Frontal cortex (tissue), 3 donors: ENCODE measurements at regions not wholly inside any gene's neighbourhood (a gene's known extent, or its start where the extent isn't known, plus 50 kb on each side); places are given as distances from the start of the nearest gene placed in this dataset.
"Not testable (repeated sequence)": the region's sequence is repeated elsewhere in the genome, so short reads cannot be mapped to it uniquely, and the experiment has no call there.

Experiments used
- DNase-seq, 2 donors: peaks; one replicate each; pipeline ENCODE4 v3.0.0; 2012; ENCODE audit warnings: low spot score in 2 of 2
- FAIRE-seq: peaks from 2 replicates; lab custom pipeline; 2012; peaks lifted over from hg19 to GRCh38; lab: Jason Lieb, UNC
- donor health status: control.
- donor health status: control.
- donor health status: control.

- DNase-seq (no peak), FAIRE-seq (no peak)
These were observed 140.0 kb downstream of the NDUFA12 start for GRCh38 chr12:94863321-94864035.

- DNase-seq (no peak), FAIRE-seq (no peak)
These were observed 141.1 kb downstream of the NDUFA12 start for GRCh38 chr12:94862421-94862820.

- FAIRE-seq (no peak), DNase-seq (no peak)
These were observed 147.2 kb downstream of the NDUFA12 start for GRCh38 chr12:94856324-94856723.

GRCh38 chr12:94855853-94856252, 147.6 kb downstream of the NDUFA12 start:
- FAIRE-seq (no peak), DNase-seq (no peak)

GRCh38 chr12:94851396-94852028, 152.0 kb downstream of the NDUFA12 start:
- DNase-seq (no peak), FAIRE-seq (no peak)

GRCh38 chr12:94849411-94849976, 154.0 kb downstream of the NDUFA12 start:
- DNase-seq (no peak), FAIRE-seq (no peak)

GRCh38 chr12:94848966-94849365, 154.5 kb downstream of the NDUFA12 start:
- FAIRE-seq (no peak), DNase-seq (no peak)

- FAIRE-seq (no peak), DNase-seq (no peak)
These were observed 158.4 kb downstream of the NDUFA12 start for GRCh38 chr12:94845110-94845509.

- FAIRE-seq, result no peak
- no peak for DNase-seq
These were observed 159.0 kb downstream of the NDUFA12 start for GRCh38 chr12:94844452-94844851.

- DNase-seq, result no peak
- FAIRE-seq, result no peak
These were observed 161.4 kb downstream of the NDUFA12 start for GRCh38 chr12:94841904-94842610.

- FAIRE-seq (no peak), DNase-seq (no peak)
These were observed 162.3 kb downstream of the NDUFA12 start for GRCh38 chr12:94841177-94841576.

- FAIRE-seq (no peak), DNase-seq (no peak)
These were observed 164.2 kb downstream of the NDUFA12 start for GRCh38 chr12:94839347-94839746.

- not testable (repeated sequence) for DNase-seq, FAIRE-seq
These were observed 166.4 kb downstream of the NDUFA12 start for GRCh38 chr12:94836952-94837670.

- DNase-seq (no peak), FAIRE-seq (no peak)
These were observed 169.4 kb downstream of the NDUFA12 start for GRCh38 chr12:94834036-94834625.

GRCh38 chr12:94832780-94833681, 170.5 kb downstream of the NDUFA12 start:
- no peak for FAIRE-seq
- DNase-seq, result no peak

GRCh38 chr12:94832105-94832504, 171.4 kb downstream of the NDUFA12 start:
- no peak for FAIRE-seq
- DNase-seq, result no peak

GRCh38 chr12:94831081-94831751, 172.3 kb downstream of the NDUFA12 start:
- FAIRE-seq (no peak), DNase-seq (no peak)

GRCh38 chr12:94829552-94829951, 173.9 kb downstream of the NDUFA12 start:
- DNase-seq (no peak), FAIRE-seq (no peak)
